ENCODE measurements at regions not wholly inside any gene's neighbourhood (a gene's known extent, or its start where the extent isn't known, plus 50 kb on each side); places are given as distances from the start of the nearest gene placed in this dataset.

- TF ChIP-seq, protein P1, sequence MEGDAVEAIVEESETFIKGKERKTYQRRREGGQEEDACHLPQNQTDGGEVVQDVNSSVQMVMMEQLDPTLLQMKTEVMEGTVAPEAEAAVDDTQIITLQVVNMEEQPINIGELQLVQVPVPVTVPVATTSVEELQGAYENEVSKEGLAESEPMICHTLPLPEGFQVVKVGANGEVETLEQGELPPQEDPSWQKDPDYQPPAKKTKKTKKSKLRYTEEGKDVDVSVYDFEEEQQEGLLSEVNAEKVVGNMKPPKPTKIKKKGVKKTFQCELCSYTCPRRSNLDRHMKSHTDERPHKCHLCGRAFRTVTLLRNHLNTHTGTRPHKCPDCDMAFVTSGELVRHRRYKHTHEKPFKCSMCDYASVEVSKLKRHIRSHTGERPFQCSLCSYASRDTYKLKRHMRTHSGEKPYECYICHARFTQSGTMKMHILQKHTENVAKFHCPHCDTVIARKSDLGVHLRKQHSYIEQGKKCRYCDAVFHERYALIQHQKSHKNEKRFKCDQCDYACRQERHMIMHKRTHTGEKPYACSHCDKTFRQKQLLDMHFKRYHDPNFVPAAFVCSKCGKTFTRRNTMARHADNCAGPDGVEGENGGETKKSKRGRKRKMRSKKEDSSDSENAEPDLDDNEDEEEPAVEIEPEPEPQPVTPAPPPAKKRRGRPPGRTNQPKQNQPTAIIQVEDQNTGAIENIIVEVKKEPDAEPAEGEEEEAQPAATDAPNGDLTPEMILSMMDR (IDR thresholded peaks at IDR 0.05) = no peak
- TF ChIP-seq POLR2AphosphoS5 (IDR thresholded peaks at IDR 0.05; ENCODE audit: insufficient read depth in 1 of 2, low read depth in 1 of 2) = no peak
Observed at GRCh38 chr9:121577572-121577971, 73.9 kb upstream of the DAB2IP start.

Measured in vagina (tissue), 2 donors.